Heart left ventricle (tissue), 16 donors: ENCODE measurements at regions not wholly inside any gene's neighbourhood (a gene's known extent, or its start where the extent isn't known, plus 50 kb on each side); places are given as distances from the start of the nearest gene placed in this dataset.

Experiments
- ATAC-seq, 4 donors: fragments of 200-7000 bp; cut with Tn5 transposase; one replicate each; pipeline ENCODE4 v1.9.1; 2020 to 2022; ENCODE audit warnings: moderate library complexity in 4 of 4, mild to moderate bottlenecking in 3 of 4, moderate number of reproducible peaks in 1 of 4
- DNase-seq, 5 donors: peaks; one replicate each; pipeline ENCODE4 v3.0.0-alpha.2; 2020
- H3K27ac ChIP-seq, 12 donors: fragments of 200-600 bp; sonication (generic) in 4 of 12; one replicate each; pipeline versions ENCODE4 v1.5.0 to v1.8.0; 2016 to 2022; ENCODE audit warnings: mild to moderate bottlenecking in 2 of 12
- H3K27me3 ChIP-seq, 9 donors: fragments of 200-600 bp; sonication (generic) in 2 of 9; one replicate each; pipeline versions ENCODE4 v1.5.1 to v1.8.0; 2016 to 2022; ENCODE audit warnings: mild to moderate bottlenecking in 3 of 9
- H3K36me3 ChIP-seq, 9 donors: fragments of 200-600 bp; sonication (generic) in 2 of 9; one replicate each; pipeline versions ENCODE4 v1.5.0 to v1.8.0; 2018 to 2022; ENCODE audit warnings: mild to moderate bottlenecking in 2 of 9
- H3K4me1 ChIP-seq, 12 donors: fragments of 200-600 bp; sonication (generic) in 4 of 12; one replicate each; pipeline versions ENCODE4 v1.5.0 to v1.8.0; 2016 to 2022; ENCODE audit warnings: mild to moderate bottlenecking in 3 of 12
- H3K4me3 ChIP-seq, 12 donors: fragments of 200-600 bp; sonication (generic) in 4 of 12; one replicate each; pipeline versions ENCODE4 v1.5.0 to v1.8.0; 2017 to 2022; ENCODE audit warnings: mild to moderate bottlenecking in 9 of 12, moderate library complexity in 4 of 12
- H3K9me3 ChIP-seq, 12 donors: fragments of 200-600 bp; sonication (generic) in 4 of 12; one replicate each; pipeline versions ENCODE4 v1.5.0 to v1.8.0; 2016 to 2022; ENCODE audit warnings: mild to moderate bottlenecking in 1 of 12
- POLR2A ChIP-seq, 2 donors: fragments of 450-650 bp; IDR thresholded peaks; one replicate each; pipeline ENCODE4 v1.6.1; 2017; ENCODE audit warnings: antibody characterized with exemption in 2 of 2, mild to moderate bottlenecking in 2 of 2, moderate library complexity in 2 of 2
- WGBS, 4 donors: extraction: QIAGEN DNeasy Blood & Tissue Kit in 2 of 4; methylation state at CpG; one replicate each; pipeline versions ENCODE4 v1.1.5 to v1.1.7; 2013 to 2018; 5-methylcytosine and 5-hydroxymethylcytosine counted together
- intact Hi-C, 10 donors: fragments of 100-400 bp; cut with DNase I; formaldehyde crosslinking; loops; one replicate each; pipeline versions ENCODE4 v1.11.1 to v1.14.2; 2022
- TF ChIP-seq, protein P1 (sequence below), 12 donors: fragments of 200-600 bp; sonication (generic) in 4 of 12; IDR thresholded peaks; one replicate each; pipeline versions ENCODE4 v1.5.0 to v1.8.0; 2018 to 2022; ENCODE audit warnings: antibody characterized with exemption in 12 of 12, mild to moderate bottlenecking in 5 of 12
- donor health status: ischemic (EF 13 %, LVEDD 7.1; RV severe dilation, severe dysfunction).
- donor health status: healthy with polysubstance abuse.
- donor health status: DM: no; HTN: yes; CAD: no.
- donor health status: DM: no; HTN: no; CAD: no.
- donor health status: ischemic (EF 25% LVEDD 6.9; RV normal size, moderate dysfunction).
- donor health status: ischemic (EF 25% LVEDD 5.7; RV mildly dilated, moderate dysfunction).
- donor health status: healthy.
- donor health status: DM: yes; HTN: yes; CAD: no.
- donor health status: ischemic (EF 35%, LVEDD 5.7; RV mildly dilated, moderate dysfunction).
- donor health status: nonischemic (EF 11% LVEDD 7.7; RV severe dilation, severe dysfunction).
- donor health status: DM: yes; HTN: yes; CAD: no.
- donor health status: PGD.
- donor health status: ischemic (EF 29% LVEDD 5.4; RV normal size, mild dysfunction).
- donor health status: nonischemic (EF 23%, LVEDD 6.1; RV moderate dilation, normal function).

DNA sequence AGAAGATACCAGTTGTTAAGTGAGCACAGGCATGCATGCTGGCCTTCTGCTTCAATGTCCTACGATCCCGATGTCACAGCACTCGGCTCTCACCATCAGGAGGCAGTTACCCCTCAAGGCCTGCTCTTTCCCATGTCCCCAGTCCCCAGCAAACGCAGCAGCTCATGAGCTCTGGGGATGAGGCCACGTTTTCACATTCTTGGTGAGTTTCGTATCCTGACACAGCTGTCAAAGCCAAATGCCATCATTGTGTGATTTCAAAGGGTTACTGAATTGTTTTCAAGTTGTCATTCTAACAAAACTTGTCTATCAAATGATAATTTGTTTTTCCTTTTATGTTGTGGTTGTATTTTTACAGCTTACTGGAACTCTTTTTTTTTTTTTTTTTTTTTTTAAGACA is 226.9 kb upstream of the KCNG1 start:
- H3K27me3 ChIP-seq: peaks cover 0 to 30% (median 0%) of the 10 kb centered on the region in 9 donors
- H3K4me1 ChIP-seq: no peaks in the 10 kb centered on the region
- H3K9me3 ChIP-seq: no peaks in the 10 kb centered on the region
- TF ChIP-seq, protein P1, sequence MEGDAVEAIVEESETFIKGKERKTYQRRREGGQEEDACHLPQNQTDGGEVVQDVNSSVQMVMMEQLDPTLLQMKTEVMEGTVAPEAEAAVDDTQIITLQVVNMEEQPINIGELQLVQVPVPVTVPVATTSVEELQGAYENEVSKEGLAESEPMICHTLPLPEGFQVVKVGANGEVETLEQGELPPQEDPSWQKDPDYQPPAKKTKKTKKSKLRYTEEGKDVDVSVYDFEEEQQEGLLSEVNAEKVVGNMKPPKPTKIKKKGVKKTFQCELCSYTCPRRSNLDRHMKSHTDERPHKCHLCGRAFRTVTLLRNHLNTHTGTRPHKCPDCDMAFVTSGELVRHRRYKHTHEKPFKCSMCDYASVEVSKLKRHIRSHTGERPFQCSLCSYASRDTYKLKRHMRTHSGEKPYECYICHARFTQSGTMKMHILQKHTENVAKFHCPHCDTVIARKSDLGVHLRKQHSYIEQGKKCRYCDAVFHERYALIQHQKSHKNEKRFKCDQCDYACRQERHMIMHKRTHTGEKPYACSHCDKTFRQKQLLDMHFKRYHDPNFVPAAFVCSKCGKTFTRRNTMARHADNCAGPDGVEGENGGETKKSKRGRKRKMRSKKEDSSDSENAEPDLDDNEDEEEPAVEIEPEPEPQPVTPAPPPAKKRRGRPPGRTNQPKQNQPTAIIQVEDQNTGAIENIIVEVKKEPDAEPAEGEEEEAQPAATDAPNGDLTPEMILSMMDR (IDR thresholded peaks at IDR 0.05): no peak
- TF ChIP-seq POLR2A (IDR thresholded peaks at IDR 0.05): no peak
- no peak for ATAC-seq
- no peak overlapping the region for H3K4me3 ChIP-seq
- H3K36me3 ChIP-seq: no peaks in the 10 kb centered on the region
- intact Hi-C loops: loop anchor here in 1 of 10 donors (10.0 kb wide), 1 partner anchor 55 kb away; no protein-coding TSS in a partner anchor
- DNase-seq: no peak
- no peak overlapping the region for H3K27ac ChIP-seq
- 51 to 56% (median 53%) methylated on average over 6 of the region's 6 CpGs for WGBS, 4 donors

DNA sequence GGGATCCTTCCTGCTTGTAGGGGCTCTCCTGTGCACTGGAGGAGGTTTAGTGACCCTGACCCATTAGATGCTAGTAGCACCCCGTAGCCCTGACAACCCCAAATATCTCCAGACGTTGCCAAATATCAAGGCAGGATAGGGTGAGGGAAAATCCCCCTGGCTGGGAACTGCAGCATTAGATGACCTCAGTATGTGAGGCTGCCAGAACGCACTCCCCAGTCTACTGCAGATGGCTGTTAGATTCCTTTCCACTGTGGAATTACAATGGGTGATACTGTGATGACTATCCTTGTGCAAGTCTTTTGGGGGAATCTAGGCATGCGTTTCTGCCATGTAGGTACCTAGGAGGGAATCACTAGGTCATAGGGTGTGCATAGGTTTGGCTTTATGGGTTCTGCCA is 226.3 kb upstream of the KCNG1 start:
- Histone ChIP-seq H3K27me3 (peaks cover 0 to 29% (median 0%) of the 10 kb centered on the region in 9 donors), H3K9me3 (no peaks in the 10 kb centered on the region), H3K4me3 (no peak overlapping the region), H3K4me1 (no peaks in the 10 kb centered on the region), H3K36me3 (no peaks in the 10 kb centered on the region), H3K27ac (no peak overlapping the region)
- intact Hi-C loops: no loop called here
- TF ChIP-seq POLR2A (IDR thresholded peaks at IDR 0.05): no peak
- TF ChIP-seq, protein P1 (IDR thresholded peaks at IDR 0.05): no peak
- WGBS, 4 donors: 29 to 39% (median 39%) methylated on average over 4 of the region's 4 CpGs
- no peak for ATAC-seq
- DNase-seq: no peak

GRCh38 chr20:51244466-51244865 is 221.6 kb upstream of the KCNG1 start:
- ATAC-seq: no peak
- 70 to 80% (median 74%) methylated on average over 10 of the region's 10 CpGs for WGBS, 4 donors
- Histone ChIP-seq H3K9me3 (peaks cover 0 to 21% (median 10%) of the 10 kb centered on the region in 12 donors), H3K27ac (no peak overlapping the region), H3K4me1 (no peaks in the 10 kb centered on the region), H3K27me3 (peaks cover 0 to 12% (median 0%) of the 10 kb centered on the region in 9 donors), H3K4me3 (no peak overlapping the region), H3K36me3 (no peaks in the 10 kb centered on the region)
- TF ChIP-seq, protein P1 (IDR thresholded peaks at IDR 0.05): no peak
- TF ChIP-seq POLR2A (IDR thresholded peaks at IDR 0.05): no peak
- no peak for DNase-seq
- intact Hi-C loops: no loop called here

DNA sequence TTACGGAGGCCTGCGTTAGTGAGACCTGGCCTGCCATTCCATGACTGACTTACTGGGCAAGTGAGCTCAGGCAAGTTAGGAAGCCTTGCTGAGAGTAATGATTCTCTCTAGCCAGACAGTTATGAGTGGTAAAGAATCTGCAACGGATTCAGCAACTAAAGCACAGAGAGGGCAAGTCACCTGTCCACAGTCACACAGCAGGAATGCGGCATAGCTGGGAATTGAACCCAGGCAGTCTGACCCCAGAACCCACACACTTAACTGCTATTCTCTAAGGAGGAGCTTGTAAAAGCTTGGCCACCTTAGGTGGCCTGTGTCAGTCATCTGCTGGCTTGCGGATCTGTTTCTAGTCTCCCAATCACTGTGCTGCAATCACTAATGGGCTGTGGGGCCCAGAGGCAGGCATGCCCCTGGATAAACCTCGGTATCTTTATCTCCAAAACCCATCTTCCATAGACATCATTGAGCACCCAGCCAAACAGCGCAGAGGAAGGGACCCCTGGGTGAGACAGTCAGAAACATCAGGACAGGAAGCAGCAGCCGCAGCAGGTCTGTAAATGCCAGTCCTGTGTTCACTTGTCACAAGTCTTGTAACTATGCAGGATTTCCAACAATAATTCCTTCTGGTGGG is 215.9 kb upstream of the KCNG1 start:
- no peak overlapping the region for H3K27ac ChIP-seq
- ATAC-seq (no peak), DNase-seq (no peak)
- peaks cover 0 to 18% (median 0%) of the 10 kb centered on the region in 9 donors for H3K27me3 ChIP-seq
- H3K9me3 ChIP-seq: peaks cover 0 to 21% (median 10%) of the 10 kb centered on the region in 12 donors
- no peak for TF ChIP-seq POLR2A (IDR thresholded peaks at IDR 0.05)
- TF ChIP-seq, protein P1 (IDR thresholded peaks at IDR 0.05): no peak
- 79 to 87% (median 85%) methylated on average over 8 of the region's 8 CpGs for WGBS, 4 donors
- intact Hi-C loops: no loop called here
- H3K36me3 ChIP-seq: no peaks in the 10 kb centered on the region
- peaks cover 0 to 15% (median 0%) of the 10 kb centered on the region in 12 donors for H3K4me1 ChIP-seq
- H3K4me3 ChIP-seq: no peak overlapping the region
